ENCODE measurements at regions not wholly inside any gene's neighbourhood (a gene's known extent, or its start where the extent isn't known, plus 50 kb on each side); places are given as distances from the start of the nearest gene placed in this dataset.

- DNase-seq (ENCODE audit: low read depth in 1 of 2, low spot score in 2 of 2), result no peak
- Histone ChIP-seq H3K9me3 (replicated peaks) (no peaks in the 10 kb centered on the region; the same call in 1 of the 2 replicates), H3K36me3 (no peaks in the 10 kb centered on the region), H3K27ac (no peak overlapping the region), H3K4me3 (no peak overlapping the region), H3K27me3 (replicated peaks) (no peaks in the 10 kb centered on the region), H3K4me1 (replicated peaks) (no peaks in the 10 kb centered on the region)
These were observed 53.2 kb upstream of the ARG1 start for GRCh38 chr6:131519670-131520436.

Measured in SJSA1 (cell line).